ENCODE measurements at regions not wholly inside any gene's neighbourhood (a gene's known extent, or its start where the extent isn't known, plus 50 kb on each side); places are given as distances from the start of the nearest gene placed in this dataset.

- Histone ChIP-seq H3K27ac (no peak overlapping the region), H3K27me3 (no peaks in the 10 kb centered on the region), H3K4me3 (no peak overlapping the region), H3K9me3 (no peaks in the 10 kb centered on the region), H3K4me1 (no peaks in the 10 kb centered on the region), H3K36me3 (no peaks in the 10 kb centered on the region)
- intact Hi-C loops (cut with DNase I), result no loop called here
- TF ChIP-seq POLR2A (IDR thresholded peaks at IDR 0.05) (no peak), CTCF (IDR thresholded peaks at IDR 0.05) (no peak)
- DNase-seq (no peak), ATAC-seq (no peak)
- WGBS, 4 donors, result 83 to 87% (median 84%) methylated on average over 4 of the region's 4 CpGs
These were observed 314.7 kb downstream of the SUCLG1 start for GRCh38 chr2:84144345-84144744.

- intact Hi-C loops (cut with DNase I), result no loop called here
- Histone ChIP-seq H3K4me1 (no peaks in the 10 kb centered on the region), H3K27ac (no peak overlapping the region), H3K9me3 (no peaks in the 10 kb centered on the region), H3K36me3 (no peaks in the 10 kb centered on the region), H3K4me3 (no peak overlapping the region), H3K27me3 (no peaks in the 10 kb centered on the region)
- no peak for TF ChIP-seq POLR2A (IDR thresholded peaks at IDR 0.05)
- TF ChIP-seq CTCF (IDR thresholded peaks at IDR 0.05), result no peak
- 68 to 79% (median 71%) methylated on average over 3 of the region's 3 CpGs for WGBS, 4 donors
- DNase-seq, result no peak
- ATAC-seq, result no peak
These were observed 322.0 kb downstream of the SUCLG1 start for GRCh38 chr2:84137034-84137433.

- H3K27me3 ChIP-seq, result no peaks in the 10 kb centered on the region
- TF ChIP-seq CTCF (IDR thresholded peaks at IDR 0.05) (no peak), POLR2A (IDR thresholded peaks at IDR 0.05) (no peak)
- ATAC-seq, result no peak
- DNase-seq, result no peak
- no peaks in the 10 kb centered on the region for H3K36me3 ChIP-seq
- H3K4me1 ChIP-seq, result no peaks in the 10 kb centered on the region
- H3K9me3 ChIP-seq, result no peaks in the 10 kb centered on the region
- intact Hi-C loops (cut with DNase I), result no loop called here
- H3K4me3 ChIP-seq, result no peak overlapping the region
- no peak overlapping the region for H3K27ac ChIP-seq
- WGBS, 4 donors, result 29 to 64% (median 51%) methylated on average over 1 of the region's 1 CpG
These were observed 326.7 kb downstream of the SUCLG1 start for GRCh38 chr2:84132370-84132769.

- Histone ChIP-seq H3K36me3 (no peaks in the 10 kb centered on the region), H3K4me3 (no peak overlapping the region), H3K9me3 (no peaks in the 10 kb centered on the region), H3K27me3 (no peaks in the 10 kb centered on the region), H3K4me1 (no peaks in the 10 kb centered on the region), H3K27ac (no peak overlapping the region)
- WGBS, 4 donors, result 43 to 55% (median 48%) methylated on average over 1 of the region's 1 CpG
- intact Hi-C loops (cut with DNase I), result no loop called here
- ATAC-seq, result no peak
- TF ChIP-seq CTCF (IDR thresholded peaks at IDR 0.05) (no peak), POLR2A (IDR thresholded peaks at IDR 0.05) (no peak)
- no peak for DNase-seq
These were observed 327.7 kb downstream of the SUCLG1 start for GRCh38 chr2:84131278-84131830.

All from heart left ventricle (tissue), 16 donors.